Activated CD4-positive, alpha-beta memory T cell treated with anti-CD3 and anti-CD28 coated beads for 36 hours (primary cell): ENCODE measurements at regions not wholly inside any gene's neighbourhood (a gene's known extent, or its start where the extent isn't known, plus 50 kb on each side); places are given as distances from the start of the nearest gene placed in this dataset.

Experiments
- CTCF ChIA-PET: fragments of 350-600 bp; sonication (Branson Sonifier 250); formaldehyde crosslinking; loops from one replicate; lab custom pipeline; 2021; ENCODE audit warnings: antibody characterized with exemption, inconsistent platforms; lab: Charles Lee
- POLR2A ChIA-PET: fragments of 350-600 bp; sonication (Branson Sonifier 250); formaldehyde crosslinking; loops from one replicate; lab custom pipeline; 2021; ENCODE audit warnings: antibody characterized with exemption; lab: Charles Lee
- DNase-seq: peaks from one replicate; pipeline ENCODE4 v3.0.0-alpha.2; 2020
- H3K27ac Mint-ChIP-seq: one replicate; pipeline ENCODE4 v1.8.0; 2021; ENCODE audit warnings: mixed read lengths
- H3K27me3 Mint-ChIP-seq: one replicate; pipeline ENCODE4 v1.8.0; 2021; ENCODE audit warnings: mixed read lengths
- H3K36me3 Mint-ChIP-seq: one replicate; pipeline ENCODE4 v1.8.0; 2021; ENCODE audit warnings: mixed read lengths
- H3K4me1 Mint-ChIP-seq: one replicate; pipeline ENCODE4 v1.8.0; 2021; ENCODE audit warnings: low read depth, mixed read lengths
- H3K4me3 Mint-ChIP-seq: one replicate; pipeline ENCODE4 v1.8.0; 2021; ENCODE audit warnings: mild to moderate bottlenecking, mixed read lengths
- H3K9me3 Mint-ChIP-seq: one replicate; pipeline ENCODE4 v1.8.0; 2021; ENCODE audit warnings: mixed read lengths
- intact Hi-C: fragments of 100-400 bp; cut with micrococcal nuclease; formaldehyde crosslinking; loops from one replicate; pipeline ENCODE4 v1.15.1; 2023

DNA sequence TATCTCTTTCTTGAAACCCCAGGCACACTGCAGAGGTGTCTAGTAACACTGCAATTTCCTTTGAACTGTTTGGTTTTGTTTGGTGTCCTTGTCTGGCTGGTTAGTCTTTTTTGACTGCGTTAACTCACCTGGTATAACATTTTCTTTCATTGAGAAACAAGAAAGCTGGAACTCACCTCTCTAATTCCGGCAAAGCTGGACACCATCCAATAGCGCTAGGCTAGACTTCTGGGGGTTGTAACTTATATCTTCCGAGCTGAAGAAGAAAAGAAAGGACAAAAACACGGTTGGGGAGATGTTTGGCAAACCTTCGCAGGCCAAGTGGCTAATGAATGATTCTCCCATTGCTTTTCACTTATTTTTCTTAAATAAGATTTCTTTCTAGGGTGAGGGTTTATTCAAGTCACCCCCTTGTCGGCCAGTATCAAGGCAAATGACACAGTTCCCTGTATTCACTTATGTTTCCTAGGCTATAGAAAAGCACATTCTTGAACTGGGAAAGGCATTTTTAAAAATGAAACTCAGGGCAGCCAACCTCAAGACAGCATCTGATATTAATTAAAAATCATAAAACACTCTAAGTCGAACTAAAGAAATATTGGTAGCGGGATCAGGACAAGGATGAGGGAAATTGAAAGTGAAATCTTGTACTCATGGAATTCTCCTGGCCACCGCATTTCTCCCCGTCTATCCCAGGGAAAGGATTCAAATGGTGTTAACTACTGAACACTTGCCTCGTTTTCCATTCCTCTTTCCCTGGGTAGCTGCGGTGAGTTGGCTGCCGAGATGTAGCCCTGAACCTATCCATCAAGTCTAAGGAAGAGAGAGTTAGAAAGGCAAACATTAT is 95.9 kb upstream of the ZFHX3 start:
- Mint-ChIP-seq H3K4me3 (no peak overlapping the region), H3K9me3 (peaks cover 4% of the 10 kb centered on the region)

DNA sequence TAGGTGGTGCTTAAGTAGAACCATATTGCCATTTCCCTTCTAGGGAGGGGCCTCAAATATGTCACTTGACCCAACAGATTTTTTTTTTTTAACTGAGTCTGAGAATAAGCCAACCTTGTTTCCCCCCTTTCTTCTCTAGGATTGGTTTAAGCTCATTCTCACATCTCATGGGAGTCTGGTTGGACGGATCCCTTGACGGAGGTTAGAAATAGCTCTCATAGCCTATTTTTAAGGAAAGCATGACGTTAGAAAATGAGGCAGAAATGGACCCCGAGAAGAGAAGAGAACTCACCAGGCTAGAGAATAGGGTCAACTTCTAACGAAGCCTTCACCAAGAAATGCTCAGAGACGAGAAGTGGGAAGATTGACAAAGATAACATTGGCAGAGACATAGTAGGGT is 95.1 kb upstream of the ZFHX3 start:
- Mint-ChIP-seq H3K36me3 (no peaks in the 10 kb centered on the region), H3K4me1 (no peaks in the 10 kb centered on the region), H3K27me3 (no peaks in the 10 kb centered on the region), H3K27ac (no peak overlapping the region), H3K4me3 (no peak overlapping the region), H3K9me3 (peaks cover 4% of the 10 kb centered on the region)
- no peak for DNase-seq
- intact Hi-C loops, result no loop called here
- CTCF ChIA-PET, result no interaction called here
- POLR2A ChIA-PET, result no interaction called here

More for the DNA sequence above, 95.9 kb upstream of the ZFHX3 start:
- Mint-ChIP-seq H3K36me3 (no peaks in the 10 kb centered on the region), H3K27ac (no peak overlapping the region), H3K27me3 (no peaks in the 10 kb centered on the region), H3K4me1 (no peaks in the 10 kb centered on the region)
- ChIA-PET POLR2A (no interaction called here), CTCF (no interaction called here)
- DNase-seq, result no peak
- intact Hi-C loops, result no loop called here

DNA sequence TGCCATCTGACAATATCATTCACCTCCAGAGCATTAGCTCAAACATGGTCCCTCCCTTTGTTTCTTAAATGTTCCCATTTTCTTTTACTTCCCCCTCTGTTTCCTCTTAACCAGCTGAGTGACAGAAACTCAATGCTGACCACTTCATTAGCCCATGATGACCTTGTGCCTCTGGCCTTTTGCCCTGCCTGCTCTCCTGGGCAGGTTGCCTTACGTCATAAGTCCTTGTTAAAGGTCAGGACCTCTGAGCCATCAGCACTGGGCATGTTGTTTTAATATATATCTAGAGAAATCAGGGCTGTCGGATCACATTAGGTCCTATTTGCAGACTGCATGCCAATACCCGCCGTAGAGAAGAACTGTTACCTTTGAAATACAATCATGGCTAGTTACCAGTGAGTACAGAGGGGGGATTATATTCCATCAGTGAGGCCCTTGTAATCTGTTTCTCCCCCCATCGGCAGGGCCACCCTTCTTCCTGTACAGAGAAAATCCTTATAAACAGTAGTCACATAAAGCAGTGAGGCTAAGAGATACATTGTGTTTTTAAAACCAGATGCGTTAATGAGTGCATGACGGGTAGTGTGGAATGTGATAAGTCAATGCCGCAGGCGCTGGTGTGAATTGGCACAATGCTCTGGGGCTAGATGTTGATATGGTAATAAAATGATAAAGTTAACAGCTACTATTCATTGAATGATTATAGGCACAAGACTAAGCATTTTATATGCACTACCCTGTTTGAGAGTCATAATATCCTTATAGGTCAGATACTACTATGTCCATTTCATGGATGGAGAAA is 94.3 kb upstream of the ZFHX3 start:
- H3K27me3 Mint-ChIP-seq, result no peaks in the 10 kb centered on the region
- H3K9me3 Mint-ChIP-seq, result peaks cover 4% of the 10 kb centered on the region
- POLR2A ChIA-PET, result no interaction called here
- H3K4me1 Mint-ChIP-seq, result no peaks in the 10 kb centered on the region
- CTCF ChIA-PET, result no interaction called here
- H3K4me3 Mint-ChIP-seq, result no peak overlapping the region
- intact Hi-C loops, result no loop called here
- DNase-seq, result no peak
- no peak overlapping the region for H3K27ac Mint-ChIP-seq
- no peaks in the 10 kb centered on the region for H3K36me3 Mint-ChIP-seq

- no peaks in the 10 kb centered on the region for H3K27me3 Mint-ChIP-seq
- no peak overlapping the region for H3K4me3 Mint-ChIP-seq
- no peak overlapping the region for H3K27ac Mint-ChIP-seq
- H3K4me1 Mint-ChIP-seq, result no peaks in the 10 kb centered on the region
- ChIA-PET CTCF (no interaction called here), POLR2A (no interaction called here)
- intact Hi-C loops, result no loop called here
- DNase-seq, result no peak
- H3K36me3 Mint-ChIP-seq, result no peaks in the 10 kb centered on the region
- H3K9me3 Mint-ChIP-seq, result peaks cover 3% of the 10 kb centered on the region
Observed at GRCh38 chr16:73140929-73141328, 93.0 kb upstream of the ZFHX3 start.

- Mint-ChIP-seq H3K4me1 (no peaks in the 10 kb centered on the region), H3K9me3 (peaks cover 9% of the 10 kb centered on the region), H3K36me3 (no peaks in the 10 kb centered on the region), H3K27me3 (no peaks in the 10 kb centered on the region), H3K27ac (no peak overlapping the region), H3K4me3 (no peak overlapping the region)
- ChIA-PET CTCF (no interaction called here), POLR2A (no interaction called here)
- intact Hi-C loops, result no loop called here
- no peak for DNase-seq
Observed at GRCh38 chr16:73131156-73131862, 83.4 kb upstream of the ZFHX3 start.

GRCh38 chr16:73129455-73129854 is 81.5 kb upstream of the ZFHX3 start:
- POLR2A ChIA-PET, result no interaction called here
- CTCF ChIA-PET, result no interaction called here

DNA sequence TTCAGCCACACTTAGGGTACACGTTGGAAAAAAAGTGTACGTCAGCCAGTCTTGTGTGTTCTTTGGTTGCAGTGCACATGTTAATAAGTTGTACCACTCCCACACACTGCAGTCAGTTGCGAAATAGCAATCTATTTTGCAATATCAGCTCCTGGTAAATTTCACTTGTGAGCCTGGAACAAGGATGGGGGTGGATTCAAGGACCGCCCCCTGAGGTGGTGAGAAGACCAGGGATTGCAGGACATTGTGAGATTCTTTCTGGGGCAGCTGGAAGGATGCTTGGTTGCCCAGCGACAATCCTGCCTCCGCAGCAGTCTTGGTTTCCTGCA is 78.6 kb upstream of the ZFHX3 start:
- POLR2A ChIA-PET, result no interaction called here
- Mint-ChIP-seq H3K4me1 (peaks cover 2% of the 10 kb centered on the region), H3K4me3 (no peak overlapping the region), H3K27ac (no peak overlapping the region), H3K27me3 (no peaks in the 10 kb centered on the region), H3K9me3 (peaks cover 6% of the 10 kb centered on the region), H3K36me3 (no peaks in the 10 kb centered on the region)
- DNase-seq, result no peak
- intact Hi-C loops, result no loop called here
- CTCF ChIA-PET, result no interaction called here

More at GRCh38 chr16:73129455-73129854, 81.5 kb upstream of the ZFHX3 start:
- DNase-seq, result no peak
- Mint-ChIP-seq H3K4me1 (no peaks in the 10 kb centered on the region), H3K27me3 (no peaks in the 10 kb centered on the region), H3K27ac (no peak overlapping the region), H3K4me3 (no peak overlapping the region), H3K9me3 (peaks cover 6% of the 10 kb centered on the region), H3K36me3 (no peaks in the 10 kb centered on the region)
- intact Hi-C loops, result no loop called here

GRCh38 chr16:73125850-73126524 is 78.1 kb upstream of the ZFHX3 start:
- Mint-ChIP-seq H3K4me3 (no peak overlapping the region), H3K27ac (no peak overlapping the region), H3K9me3 (peaks cover 6% of the 10 kb centered on the region), H3K4me1 (peaks cover 2% of the 10 kb centered on the region), H3K27me3 (no peaks in the 10 kb centered on the region), H3K36me3 (no peaks in the 10 kb centered on the region)
- DNase-seq, result no peak
- ChIA-PET CTCF (no interaction called here), POLR2A (no interaction called here)
- intact Hi-C loops, result no loop called here

DNA sequence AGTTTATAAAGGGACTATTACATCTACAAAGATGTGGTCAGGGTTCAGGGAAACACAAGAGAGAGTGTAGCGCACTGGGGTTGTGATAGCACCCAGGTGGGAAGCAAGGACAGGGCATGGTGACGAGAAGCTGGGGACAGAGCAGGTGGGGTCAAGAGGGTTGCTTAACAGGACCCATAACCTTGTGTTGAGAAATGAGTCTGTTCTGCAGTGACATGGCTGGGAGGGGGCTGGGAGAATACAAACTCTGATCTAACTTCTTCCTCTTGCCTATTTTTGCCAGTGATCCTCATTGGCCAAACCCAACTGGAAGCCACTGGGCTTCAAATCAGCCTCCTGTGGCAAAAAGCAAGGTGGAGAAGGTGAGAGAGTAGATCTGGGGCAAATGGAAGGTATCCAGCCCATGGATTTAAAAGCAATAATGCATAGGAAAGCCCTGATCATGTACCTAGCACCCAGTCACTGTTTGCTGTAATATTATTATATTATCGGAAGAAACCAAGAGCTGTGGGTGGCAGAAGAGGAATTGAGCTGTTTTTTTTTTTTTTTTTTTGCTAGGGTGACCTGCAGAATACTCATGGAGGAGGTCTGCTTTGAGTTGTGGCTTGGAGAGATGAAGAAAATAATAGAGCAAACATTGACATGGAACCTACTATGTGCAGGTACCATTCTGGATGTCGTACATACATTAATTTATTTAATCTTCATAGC is 76.9 kb upstream of the ZFHX3 start:
- H3K9me3 Mint-ChIP-seq, result peaks cover 6% of the 10 kb centered on the region
- POLR2A ChIA-PET, result interaction anchor here (0.6 kb wide), 1 partner anchor 72 kb away, joined by 3 read pairs; no protein-coding TSS in a partner anchor

DNA sequence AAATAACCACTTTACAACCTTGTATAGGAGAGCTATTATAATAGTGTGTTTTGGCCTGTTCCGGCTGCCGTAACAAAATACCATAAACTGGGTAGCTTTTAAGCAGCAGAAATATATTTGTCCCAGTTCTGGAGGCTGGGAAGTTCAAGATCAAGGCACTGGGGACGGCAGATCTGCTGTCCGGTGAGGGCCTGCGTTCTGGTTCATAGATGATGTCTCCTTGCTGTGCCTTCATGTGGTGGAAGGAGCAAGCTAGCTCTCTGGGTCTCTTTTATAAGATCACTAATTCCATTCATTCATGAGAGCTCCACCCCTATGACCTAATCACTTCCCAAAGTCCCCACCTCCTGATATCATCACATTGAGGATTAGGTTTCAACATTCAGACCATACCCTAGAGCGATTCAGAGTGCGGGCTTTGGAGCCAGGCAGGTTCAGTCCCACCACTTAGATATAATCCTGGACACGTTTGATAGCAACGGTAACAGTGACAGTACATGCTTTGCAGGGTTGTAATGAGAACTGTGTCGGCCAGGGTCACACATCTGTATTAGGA is 76.2 kb upstream of the ZFHX3 start:
- DNase-seq, result no peak
- Mint-ChIP-seq H3K27me3 (no peaks in the 10 kb centered on the region), H3K4me1 (peaks cover 2% of the 10 kb centered on the region), H3K4me3 (no peak overlapping the region), H3K9me3 (peaks cover 6% of the 10 kb centered on the region), H3K36me3 (no peaks in the 10 kb centered on the region), H3K27ac (no peak overlapping the region)
- POLR2A ChIA-PET, result no interaction called here
- CTCF ChIA-PET, result no interaction called here
- intact Hi-C loops, result no loop called here

More for the DNA sequence above, 76.9 kb upstream of the ZFHX3 start:
- no peak overlapping the region for H3K4me3 Mint-ChIP-seq
- H3K4me1 Mint-ChIP-seq, result peaks cover 2% of the 10 kb centered on the region
- no peak for DNase-seq
- intact Hi-C loops, result no loop called here
- no peaks in the 10 kb centered on the region for H3K27me3 Mint-ChIP-seq
- no peaks in the 10 kb centered on the region for H3K36me3 Mint-ChIP-seq
- CTCF ChIA-PET, result no interaction called here
- no peak overlapping the region for H3K27ac Mint-ChIP-seq

DNA sequence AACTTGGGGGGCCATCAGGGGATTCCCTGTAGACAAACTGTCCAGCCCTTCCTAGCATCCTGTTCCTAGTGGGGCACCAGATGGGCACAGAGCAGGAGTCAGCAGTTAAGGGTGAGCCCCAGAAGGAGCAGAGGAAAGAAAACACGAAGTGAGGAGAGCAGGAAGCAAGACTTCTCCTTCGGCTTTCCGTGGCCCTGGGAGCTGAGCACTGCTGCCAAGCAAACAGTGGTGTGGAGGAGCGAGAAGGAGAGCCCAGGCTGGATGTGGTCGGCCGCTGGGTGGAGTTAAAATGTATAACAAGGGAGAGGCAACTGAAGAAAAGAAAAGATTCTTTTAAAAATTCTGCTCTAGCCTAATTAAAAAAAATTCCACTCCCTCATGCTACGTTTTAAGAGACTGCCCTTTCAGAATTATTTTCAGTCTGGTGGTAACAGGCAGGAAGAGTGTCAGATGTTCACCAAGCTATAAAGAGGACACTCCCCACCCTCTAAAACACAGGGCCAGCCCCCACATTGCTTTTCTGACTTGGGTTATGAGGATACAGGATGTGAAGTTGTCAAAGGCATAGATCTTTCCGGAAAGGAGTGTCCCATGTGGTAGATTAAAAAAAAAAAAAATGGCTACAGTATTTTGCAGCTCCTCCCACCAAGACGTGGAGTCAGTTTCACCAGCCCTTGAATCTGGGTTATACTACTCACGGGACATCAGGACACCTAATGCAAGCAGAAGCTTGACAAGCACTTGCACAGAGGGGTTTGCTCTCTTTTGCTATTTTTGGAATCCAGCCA is 74.9 kb upstream of the ZFHX3 start:
- Mint-ChIP-seq H3K9me3 (peaks cover 4% of the 10 kb centered on the region), H3K4me1 (peaks cover 2% of the 10 kb centered on the region), H3K27me3 (no peaks in the 10 kb centered on the region), H3K36me3 (no peaks in the 10 kb centered on the region), H3K4me3 (no peak overlapping the region), H3K27ac (peak overlapping the region; percentile 38)
- intact Hi-C loops, result no loop called here
- ChIA-PET POLR2A (interaction anchor here (0.6 kb wide), 1 partner anchor 338 kb away, joined by 3 read pairs; no protein-coding TSS in a partner anchor), CTCF (no interaction called here)
- DNase-seq, result no peak
